ENCODE measurements at regions not wholly inside any gene's neighbourhood (a gene's known extent, or its start where the extent isn't known, plus 50 kb on each side); places are given as distances from the start of the nearest gene placed in this dataset.

- DNase-seq = no peak
Observed at GRCh38 chrX:69083361-69083760, 81.9 kb downstream of the PJA1 start.

GRCh38 chrX:69082753-69083150 lies 82.5 kb downstream of the PJA1 start:
- DNase-seq = no peak

- no peak for DNase-seq
Observed at GRCh38 chrX:69082055-69082752, 83.0 kb downstream of the PJA1 start.

- DNase-seq = no peak
Observed at GRCh38 chrX:69080855-69081465, 84.3 kb downstream of the PJA1 start.

- no peak for DNase-seq
Observed at GRCh38 chrX:69079268-69079667, 86.0 kb downstream of the PJA1 start.

- no peak for DNase-seq
Observed at GRCh38 chrX:69077895-69078455, 87.3 kb downstream of the PJA1 start.

- DNase-seq = no peak
Observed at GRCh38 chrX:69076088-69076487, 89.2 kb downstream of the PJA1 start.

- no peak for DNase-seq
Observed at GRCh38 chrX:69074726-69075125, 90.5 kb downstream of the PJA1 start.

GRCh38 chrX:69073721-69074120 lies 91.5 kb downstream of the PJA1 start:
- no peak for DNase-seq

GRCh38 chrX:69073241-69073640 lies 92.0 kb downstream of the PJA1 start:
- DNase-seq = no peak

GRCh38 chrX:69072486-69073006 lies 92.7 kb downstream of the PJA1 start:
- no peak for DNase-seq

GRCh38 chrX:69070949-69071650 lies 94.2 kb downstream of the PJA1 start:
- DNase-seq = no peak

- no peak for DNase-seq
Observed at GRCh38 chrX:69069876-69070275, 95.4 kb downstream of the PJA1 start.

- DNase-seq = no peak
Observed at GRCh38 chrX:69069086-69069445, 96.2 kb downstream of the PJA1 start.

GRCh38 chrX:69068301-69069085 lies 96.8 kb downstream of the PJA1 start:
- DNase-seq = no peak

GRCh38 chrX:69067841-69068240 lies 97.4 kb downstream of the PJA1 start:
- no peak for DNase-seq

GRCh38 chrX:69066966-69067525 lies 98.2 kb downstream of the PJA1 start:
- no peak for DNase-seq

GRCh38 chrX:69066021-69066757 lies 99.1 kb downstream of the PJA1 start:
- no peak for DNase-seq

GRCh38 chrX:69065451-69065850 lies 99.8 kb downstream of the PJA1 start:
- no peak for DNase-seq

GRCh38 chrX:69063486-69063885 lies 101.8 kb downstream of the PJA1 start:
- DNase-seq = no peak

GRCh38 chrX:69062493-69062892 lies 102.8 kb downstream of the PJA1 start:
- no peak for DNase-seq

Data from NCI-H2029 (cell line).